ENCODE measurements at regions not wholly inside any gene's neighbourhood (a gene's known extent, or its start where the extent isn't known, plus 50 kb on each side); places are given as distances from the start of the nearest gene placed in this dataset.

GRCh38 chr6:137765059-137765458 is 102.0 kb upstream of the TNFAIP3 start:
- Mint-ChIP-seq H3K4me1 (peaks cover 16% of the 10 kb centered on the region), H3K27ac (no peak overlapping the region), H3K36me3 (peaks cover 2% of the 10 kb centered on the region), H3K27me3 (no peaks in the 10 kb centered on the region), H3K4me3 (no peak overlapping the region), H3K9me3 (peaks cover 1% of the 10 kb centered on the region)
- DNase-seq = no peak

GRCh38 chr6:137766596-137767370 is 100.3 kb upstream of the TNFAIP3 start:
- Mint-ChIP-seq H3K36me3 (peaks cover 2% of the 10 kb centered on the region), H3K27ac (no peak overlapping the region), H3K9me3 (peaks cover 1% of the 10 kb centered on the region), H3K27me3 (no peaks in the 10 kb centered on the region), H3K4me1 (peaks cover 16% of the 10 kb centered on the region), H3K4me3 (no peak overlapping the region)
- no peak for DNase-seq

GRCh38 chr6:137767465-137767864 is 99.6 kb upstream of the TNFAIP3 start:
- Mint-ChIP-seq H3K27ac (no peak overlapping the region), H3K36me3 (peaks cover 2% of the 10 kb centered on the region), H3K27me3 (no peaks in the 10 kb centered on the region), H3K4me3 (no peak overlapping the region), H3K4me1 (peaks cover 16% of the 10 kb centered on the region), H3K9me3 (peaks cover 1% of the 10 kb centered on the region)
- DNase-seq = no peak

- Mint-ChIP-seq H3K27ac (peak overlapping the region; percentile 84), H3K9me3 (peaks cover 1% of the 10 kb centered on the region), H3K27me3 (no peaks in the 10 kb centered on the region), H3K36me3 (peaks cover 2% of the 10 kb centered on the region), H3K4me3 (peak overlapping the region; percentile 49), H3K4me1 (peaks cover 16% of the 10 kb centered on the region)
- no peak for DNase-seq
These were observed 99.0 kb upstream of the TNFAIP3 start for GRCh38 chr6:137767911-137768690.

GRCh38 chr6:137768935-137769334 is 98.1 kb upstream of the TNFAIP3 start:
- Mint-ChIP-seq H3K36me3 (peaks cover 2% of the 10 kb centered on the region), H3K4me1 (peaks cover 16% of the 10 kb centered on the region), H3K9me3 (peaks cover 1% of the 10 kb centered on the region), H3K4me3 (no peak overlapping the region), H3K27me3 (no peaks in the 10 kb centered on the region), H3K27ac (no peak overlapping the region)
- DNase-seq = no peak

GRCh38 chr6:137769797-137770362 is 97.2 kb upstream of the TNFAIP3 start:
- no peak for DNase-seq
- Mint-ChIP-seq H3K9me3 (peaks cover 1% of the 10 kb centered on the region), H3K36me3 (peaks cover 2% of the 10 kb centered on the region), H3K27ac (no peak overlapping the region), H3K4me1 (peaks cover 16% of the 10 kb centered on the region), H3K27me3 (no peaks in the 10 kb centered on the region), H3K4me3 (no peak overlapping the region)

DNA sequence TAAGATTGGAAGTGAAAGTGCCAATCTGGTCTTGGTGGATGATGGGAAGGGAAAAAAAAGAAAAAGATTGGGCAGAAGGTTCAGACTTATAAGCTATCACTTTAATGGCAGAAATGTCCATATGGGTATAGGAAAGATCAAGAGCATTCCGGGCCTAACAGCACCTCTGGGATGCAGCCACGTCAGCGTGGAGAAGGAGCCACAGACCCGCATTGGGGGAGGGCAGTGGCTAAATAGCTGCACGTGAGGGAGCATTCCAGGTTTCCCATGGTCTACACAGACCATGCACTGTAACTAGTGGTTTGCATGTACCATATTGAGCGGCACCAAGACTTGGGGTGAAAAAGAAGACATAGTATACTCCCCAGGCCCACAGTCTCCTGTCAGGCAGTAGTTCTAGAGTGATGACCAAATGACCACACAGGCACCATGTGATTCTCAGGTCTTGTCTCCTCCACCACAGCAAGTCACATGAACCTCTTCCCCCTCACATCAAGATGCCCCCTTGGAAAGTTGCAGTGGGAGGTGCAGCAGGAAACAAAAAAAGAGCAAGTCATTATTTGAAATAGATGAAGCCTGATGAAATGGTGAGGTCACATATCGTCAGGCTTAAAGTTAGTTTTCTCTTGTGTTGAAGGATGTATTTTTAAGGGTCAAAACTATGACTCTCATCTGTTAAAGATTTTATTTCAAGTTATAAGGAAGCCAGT is 94.4 kb upstream of the TNFAIP3 start:
- no peak for DNase-seq
- Mint-ChIP-seq H3K9me3 (peaks cover 1% of the 10 kb centered on the region), H3K27me3 (no peaks in the 10 kb centered on the region), H3K4me1 (peaks cover 13% of the 10 kb centered on the region), H3K4me3 (no peak overlapping the region), H3K36me3 (peaks cover 2% of the 10 kb centered on the region), H3K27ac (no peak overlapping the region)

DNA sequence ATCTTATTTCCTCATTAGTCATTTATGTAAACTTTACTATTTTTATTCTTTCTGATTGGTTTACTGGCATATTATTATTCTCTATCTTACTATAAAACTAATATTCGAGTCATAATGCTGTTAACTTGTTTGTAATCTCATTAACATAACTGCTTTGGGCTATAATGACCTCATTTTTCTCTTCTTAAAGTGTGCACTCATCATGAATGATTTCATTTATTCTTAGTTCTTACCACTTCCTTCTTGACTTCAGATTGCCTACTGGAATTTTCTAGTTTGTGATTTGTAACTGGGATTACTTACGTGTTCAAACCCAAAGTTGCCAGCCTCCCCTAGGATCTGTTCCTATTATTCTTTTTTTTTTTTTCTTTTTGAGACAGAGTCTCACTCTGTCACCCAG is 91.8 kb upstream of the TNFAIP3 start:
- Mint-ChIP-seq H3K4me3 (no peak overlapping the region), H3K36me3 (no peaks in the 10 kb centered on the region), H3K4me1 (no peaks in the 10 kb centered on the region), H3K27ac (no peak overlapping the region), H3K27me3 (no peaks in the 10 kb centered on the region), H3K9me3 (no peaks in the 10 kb centered on the region)
- no peak for DNase-seq

DNA sequence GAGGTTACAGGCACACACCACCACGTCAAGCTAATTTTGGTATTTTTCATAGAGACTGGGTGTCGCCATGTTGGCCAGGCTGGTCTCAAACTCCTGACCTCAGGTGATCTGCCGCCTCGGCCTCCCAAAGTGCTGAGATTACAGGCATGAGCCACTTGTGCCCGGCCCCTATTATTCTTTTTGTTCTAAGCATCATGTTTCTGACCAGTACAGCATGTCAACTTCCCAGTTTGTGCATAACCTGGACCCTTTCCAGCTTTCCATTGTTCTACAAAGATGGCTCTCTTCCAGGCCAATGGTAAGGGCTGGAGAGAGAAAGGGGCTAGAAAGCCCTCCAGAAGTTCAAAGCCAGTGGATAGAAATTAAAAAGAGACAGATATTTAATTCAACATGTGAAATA is 91.3 kb upstream of the TNFAIP3 start:
- no peak for DNase-seq
- no peaks in the 10 kb centered on the region for H3K27me3 Mint-ChIP-seq
- H3K27ac Mint-ChIP-seq = no peak overlapping the region
- no peaks in the 10 kb centered on the region for H3K36me3 Mint-ChIP-seq
- no peak overlapping the region for H3K4me3 Mint-ChIP-seq
- no peaks in the 10 kb centered on the region for H3K4me1 Mint-ChIP-seq
- no peaks in the 10 kb centered on the region for H3K9me3 Mint-ChIP-seq

DNA sequence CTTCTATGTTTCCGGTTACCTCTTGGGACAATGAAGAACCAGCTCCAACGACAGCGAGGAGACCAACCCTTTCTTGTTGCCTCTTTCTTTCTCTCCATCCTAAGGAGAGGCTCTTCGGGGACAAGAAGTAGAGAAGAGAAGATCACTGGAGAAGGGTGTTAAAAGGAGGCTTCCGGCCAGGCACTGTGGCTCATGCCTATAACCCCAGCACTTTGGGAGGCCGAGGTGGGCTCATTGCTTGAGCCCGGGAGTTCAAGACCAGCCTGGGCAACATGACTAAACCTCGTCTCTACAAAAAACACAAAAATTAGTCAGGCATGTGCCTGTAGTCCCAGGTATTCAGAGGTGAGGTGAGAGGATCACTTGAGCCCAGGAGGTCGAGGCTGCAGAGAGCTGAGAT is 90.8 kb upstream of the TNFAIP3 start:
- no peaks in the 10 kb centered on the region for H3K4me1 Mint-ChIP-seq
- H3K27ac Mint-ChIP-seq = no peak overlapping the region
- no peak for DNase-seq
- no peaks in the 10 kb centered on the region for H3K9me3 Mint-ChIP-seq
- no peak overlapping the region for H3K4me3 Mint-ChIP-seq
- no peaks in the 10 kb centered on the region for H3K36me3 Mint-ChIP-seq
- no peaks in the 10 kb centered on the region for H3K27me3 Mint-ChIP-seq

- no peak for DNase-seq
- no peaks in the 10 kb centered on the region for H3K9me3 Mint-ChIP-seq
- no peak overlapping the region for H3K4me3 Mint-ChIP-seq
- no peak overlapping the region for H3K27ac Mint-ChIP-seq
- no peaks in the 10 kb centered on the region for H3K36me3 Mint-ChIP-seq
- no peaks in the 10 kb centered on the region for H3K4me1 Mint-ChIP-seq
- H3K27me3 Mint-ChIP-seq = no peaks in the 10 kb centered on the region
These were observed 90.0 kb upstream of the TNFAIP3 start for GRCh38 chr6:137776786-137777686.

DNA sequence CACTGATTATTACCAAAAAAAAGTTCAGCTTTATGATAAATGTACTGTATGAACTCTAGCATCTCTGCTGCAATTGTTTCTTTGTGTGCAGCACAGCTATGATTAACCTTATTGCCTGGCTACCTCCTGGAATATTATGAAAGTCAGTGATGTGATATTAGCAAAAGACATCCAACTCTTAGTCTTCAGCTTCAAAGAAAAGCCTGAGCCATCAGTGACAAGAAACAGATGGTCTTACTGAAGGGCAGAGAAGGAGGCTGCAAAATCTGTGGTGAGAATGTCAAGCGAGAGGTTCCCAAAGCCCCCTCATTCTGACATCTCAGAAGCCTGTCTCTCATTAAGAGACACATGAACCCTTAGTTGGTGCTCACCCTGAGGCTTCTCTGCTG is 89.4 kb upstream of the TNFAIP3 start:
- H3K36me3 Mint-ChIP-seq = no peaks in the 10 kb centered on the region
- DNase-seq = no peak
- no peaks in the 10 kb centered on the region for H3K4me1 Mint-ChIP-seq
- no peak overlapping the region for H3K4me3 Mint-ChIP-seq
- no peak overlapping the region for H3K27ac Mint-ChIP-seq
- no peaks in the 10 kb centered on the region for H3K9me3 Mint-ChIP-seq
- no peaks in the 10 kb centered on the region for H3K27me3 Mint-ChIP-seq

DNA sequence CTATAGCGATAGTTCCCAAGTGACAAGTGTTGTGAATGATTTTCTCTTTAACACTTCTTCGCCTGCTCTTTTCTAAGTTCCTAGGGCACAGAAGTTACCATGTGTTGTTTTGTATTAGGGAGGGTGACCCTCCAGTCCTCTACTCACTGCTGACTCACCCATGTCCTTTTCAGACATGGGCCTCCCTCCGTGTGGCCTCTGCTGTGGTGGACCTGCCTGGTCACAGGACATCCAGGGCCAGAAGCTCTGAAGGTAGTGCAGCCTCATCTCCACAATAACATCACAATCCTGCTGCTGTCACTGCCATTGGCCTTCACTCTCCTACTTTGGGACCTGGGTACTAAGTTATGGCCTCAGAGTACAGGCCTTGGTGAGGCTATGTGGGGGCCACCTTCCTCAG is 87.1 kb upstream of the TNFAIP3 start:
- H3K27ac Mint-ChIP-seq = no peak overlapping the region
- H3K9me3 Mint-ChIP-seq = no peaks in the 10 kb centered on the region
- no peak overlapping the region for H3K4me3 Mint-ChIP-seq
- no peaks in the 10 kb centered on the region for H3K4me1 Mint-ChIP-seq
- no peaks in the 10 kb centered on the region for H3K36me3 Mint-ChIP-seq
- no peaks in the 10 kb centered on the region for H3K27me3 Mint-ChIP-seq
- DNase-seq = no peak

GRCh38 chr6:137780447-137781034 is 86.5 kb upstream of the TNFAIP3 start:
- Mint-ChIP-seq H3K4me1 (no peaks in the 10 kb centered on the region), H3K9me3 (no peaks in the 10 kb centered on the region)

More at GRCh38 chr6:137780447-137781034, 86.5 kb upstream of the TNFAIP3 start:
- H3K27ac Mint-ChIP-seq = no peak overlapping the region
- no peak for DNase-seq
- H3K4me3 Mint-ChIP-seq = no peak overlapping the region
- H3K36me3 Mint-ChIP-seq = no peaks in the 10 kb centered on the region
- no peaks in the 10 kb centered on the region for H3K27me3 Mint-ChIP-seq

Data from activated naive CD8-positive, alpha-beta T cell treated with anti-CD3 and anti-CD28 coated beads for 36 hours (primary cell).